ENCODE measurements at regions not wholly inside any gene's neighbourhood (a gene's known extent, or its start where the extent isn't known, plus 50 kb on each side); places are given as distances from the start of the nearest gene placed in this dataset.
A peak's percentile ranks its signal among the peaks of the same experiment; 100 is the strongest.

- Histone ChIP-seq H3K27ac (no peak overlapping the region), H3K4me1 (no peaks in the 10 kb centered on the region), H3K4me3 (no peak overlapping the region), H3K9me3 (peaks cover 0 to 18% of the 10 kb centered on the region in 2 donors), H3K36me3 (no peaks in the 10 kb centered on the region), H3K27me3 (no peaks in the 10 kb centered on the region)
- TF ChIP-seq CTCF (IDR thresholded peaks at IDR 0.05): no peak
- no peak for DNase-seq (ENCODE audit: low spot score)
Measured at GRCh38 chr16:6091021-6091420, 993.4 kb upstream of the EEF2KMT start.

- Histone ChIP-seq H3K9me3 (no peaks in the 10 kb centered on the region), H3K4me3 (no peak overlapping the region), H3K27me3 (no peaks in the 10 kb centered on the region), H3K4me1 (no peaks in the 10 kb centered on the region), H3K27ac (no peak overlapping the region), H3K36me3 (no peaks in the 10 kb centered on the region)
- peak; percentile 15 to 61 for TF ChIP-seq CTCF (IDR thresholded peaks at IDR 0.05)
- no peak for DNase-seq (ENCODE audit: low spot score)
Measured at GRCh38 chr16:6081320-6081976, 983.9 kb upstream of the EEF2KMT start.

- Histone ChIP-seq H3K9me3 (no peaks in the 10 kb centered on the region), H3K36me3 (no peaks in the 10 kb centered on the region), H3K27ac (no peak overlapping the region), H3K4me1 (no peaks in the 10 kb centered on the region), H3K4me3 (no peak overlapping the region), H3K27me3 (no peaks in the 10 kb centered on the region)
- no peak for DNase-seq (ENCODE audit: low spot score)
- no peak for TF ChIP-seq CTCF (IDR thresholded peaks at IDR 0.05)
Measured at GRCh38 chr16:6076631-6077030, 979.0 kb upstream of the EEF2KMT start.

- Histone ChIP-seq H3K36me3 (no peaks in the 10 kb centered on the region), H3K9me3 (no peaks in the 10 kb centered on the region), H3K4me1 (no peaks in the 10 kb centered on the region), H3K27me3 (no peaks in the 10 kb centered on the region), H3K27ac (no peak overlapping the region), H3K4me3 (no peak overlapping the region)
- TF ChIP-seq CTCF (IDR thresholded peaks at IDR 0.05): no peak
- no peak for DNase-seq (ENCODE audit: low spot score)
Measured at GRCh38 chr16:6068063-6068462, 970.5 kb upstream of the EEF2KMT start.

GRCh38 chr16:6066652-6067051 lies 969.1 kb upstream of the EEF2KMT start:
- DNase-seq (ENCODE audit: low spot score): no peak
- Histone ChIP-seq H3K27ac (no peak overlapping the region), H3K27me3 (no peaks in the 10 kb centered on the region), H3K36me3 (no peaks in the 10 kb centered on the region), H3K4me1 (no peaks in the 10 kb centered on the region), H3K4me3 (no peak overlapping the region), H3K9me3 (no peaks in the 10 kb centered on the region)
- TF ChIP-seq CTCF (IDR thresholded peaks at IDR 0.05): no peak

- no peaks in the 10 kb centered on the region for H3K9me3 ChIP-seq
- no peaks in the 10 kb centered on the region for H3K4me1 ChIP-seq
- no peaks in the 10 kb centered on the region for H3K36me3 ChIP-seq
- no peak overlapping the region for H3K4me3 ChIP-seq
- DNase-seq (ENCODE audit: low spot score): no peak
- H3K27ac ChIP-seq: no peak overlapping the region
- no peaks in the 10 kb centered on the region for H3K27me3 ChIP-seq
- no peak for TF ChIP-seq CTCF (IDR thresholded peaks at IDR 0.05)
Measured at GRCh38 chr16:6063526-6063925, 965.9 kb upstream of the EEF2KMT start.

All from right atrium auricular region (tissue), 2 donors.